ENCODE measurements at regions not wholly inside any gene's neighbourhood (a gene's known extent, or its start where the extent isn't known, plus 50 kb on each side); places are given as distances from the start of the nearest gene placed in this dataset.

DNA sequence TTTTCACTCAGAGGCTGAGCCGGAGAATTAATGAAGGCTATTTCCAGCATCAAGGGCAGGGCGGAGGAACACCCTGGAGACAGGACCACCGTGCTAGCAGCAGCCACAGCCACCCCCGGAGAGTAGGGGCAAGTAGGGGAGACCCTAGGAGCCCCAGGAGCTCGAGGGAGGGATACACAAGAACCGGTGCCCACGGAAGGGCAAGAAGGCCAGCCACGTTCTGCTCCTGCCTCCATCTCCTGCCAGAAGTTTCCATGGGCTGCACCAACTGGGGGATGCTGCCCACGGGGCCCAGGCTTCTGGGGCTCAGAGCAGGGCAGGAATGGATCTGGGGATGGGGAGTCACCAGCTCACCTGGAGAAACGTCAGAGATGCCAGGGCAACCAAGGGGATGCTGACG, 626.8 kb downstream of the TBC1D22A start:
- TF ChIP-seq, protein P1, sequence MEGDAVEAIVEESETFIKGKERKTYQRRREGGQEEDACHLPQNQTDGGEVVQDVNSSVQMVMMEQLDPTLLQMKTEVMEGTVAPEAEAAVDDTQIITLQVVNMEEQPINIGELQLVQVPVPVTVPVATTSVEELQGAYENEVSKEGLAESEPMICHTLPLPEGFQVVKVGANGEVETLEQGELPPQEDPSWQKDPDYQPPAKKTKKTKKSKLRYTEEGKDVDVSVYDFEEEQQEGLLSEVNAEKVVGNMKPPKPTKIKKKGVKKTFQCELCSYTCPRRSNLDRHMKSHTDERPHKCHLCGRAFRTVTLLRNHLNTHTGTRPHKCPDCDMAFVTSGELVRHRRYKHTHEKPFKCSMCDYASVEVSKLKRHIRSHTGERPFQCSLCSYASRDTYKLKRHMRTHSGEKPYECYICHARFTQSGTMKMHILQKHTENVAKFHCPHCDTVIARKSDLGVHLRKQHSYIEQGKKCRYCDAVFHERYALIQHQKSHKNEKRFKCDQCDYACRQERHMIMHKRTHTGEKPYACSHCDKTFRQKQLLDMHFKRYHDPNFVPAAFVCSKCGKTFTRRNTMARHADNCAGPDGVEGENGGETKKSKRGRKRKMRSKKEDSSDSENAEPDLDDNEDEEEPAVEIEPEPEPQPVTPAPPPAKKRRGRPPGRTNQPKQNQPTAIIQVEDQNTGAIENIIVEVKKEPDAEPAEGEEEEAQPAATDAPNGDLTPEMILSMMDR (IDR thresholded peaks at IDR 0.05; ENCODE audit: low read depth, low read length), result no peak
- no peak for TF ChIP-seq POLR2A (IDR thresholded peaks at IDR 0.05; ENCODE audit: extremely low read depth, insufficient read length)
- TF ChIP-seq, protein P2, sequence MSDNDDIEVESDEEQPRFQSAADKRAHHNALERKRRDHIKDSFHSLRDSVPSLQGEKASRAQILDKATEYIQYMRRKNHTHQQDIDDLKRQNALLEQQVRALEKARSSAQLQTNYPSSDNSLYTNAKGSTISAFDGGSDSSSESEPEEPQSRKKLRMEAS (IDR thresholded peaks at IDR 0.05; ENCODE audit: low read depth, low read length), result no peak

Measured in NB4 (cell line).